Neural cell (in vitro differentiated cells): ENCODE measurements at regions not wholly inside any gene's neighbourhood (a gene's known extent, or its start where the extent isn't known, plus 50 kb on each side); places are given as distances from the start of the nearest gene placed in this dataset.

Source experiments
- H2AFZ ChIP-seq: fragments of 200-600, 300-800 bp; sonication (generic), shearing (Covaris generic); 2 replicates; pipeline ENCODE4 v1.6.0; 2014; ENCODE audit warnings: low read depth, mild to moderate bottlenecking, antibody characterized with exemption, low read length, moderate library complexity
- H3F3A ChIP-seq: fragments of 200-600 bp; shearing (Covaris generic); 2 replicates; pipeline ENCODE4 v1.6.1; 2016; ENCODE audit warnings: mild to moderate bottlenecking, moderate library complexity, mixed read lengths, antibody characterized with exemption, low read length; ENCODE audit not compliant: insufficient read depth, poor library complexity, severe bottlenecking
- H3K27ac ChIP-seq: fragments of 200-600, 300-800 bp; sonication (generic), shearing (Covaris generic); 2 replicates; pipeline ENCODE4 v1.5.1; 2014; ENCODE audit warnings: mild to moderate bottlenecking, low read length, moderate library complexity
- H3K27me3 ChIP-seq: fragments of 300-800, 200-600 bp; sonication (generic), shearing (Covaris generic); 2 replicates; pipeline ENCODE4 v1.6.0; 2014; ENCODE audit warnings: mild to moderate bottlenecking, low read depth, low read length, moderate library complexity; ENCODE audit not compliant: insufficient read depth
- H3K36me3 ChIP-seq: fragments of 300-800, 200-600 bp; sonication (generic), shearing (Covaris generic); 2 replicates; pipeline ENCODE4 v1.5.1; 2014; ENCODE audit warnings: mild to moderate bottlenecking, antibody characterized with exemption, low read length, moderate library complexity; ENCODE audit not compliant: insufficient read depth
- H3K4me2 ChIP-seq: fragments of 300-800, 200-600 bp; sonication (generic), shearing (Covaris generic); 2 replicates; pipeline ENCODE4 v1.6.0; 2014; ENCODE audit warnings: mild to moderate bottlenecking, low read length
- H3K4me3 ChIP-seq: fragments of 300-800, 200-600 bp; sonication (generic), shearing (Covaris generic); 2 replicates; pipeline ENCODE4 v1.5.1; 2014; ENCODE audit warnings: mild to moderate bottlenecking, low read length, moderate library complexity
- H3K79me2 ChIP-seq: fragments of 200-600 bp; shearing (Covaris generic); replicated peaks from 2 replicates; pipeline ENCODE4 v1.6.0; 2014; ENCODE audit warnings: mild to moderate bottlenecking, low read length, moderate library complexity; ENCODE audit not compliant: insufficient read depth
- H3K9ac ChIP-seq: fragments of 300-800, 200-600 bp; sonication (generic), shearing (Covaris generic); 2 replicates; pipeline ENCODE4 v1.6.1; 2016; ENCODE audit warnings: mild to moderate bottlenecking, low read length, mixed read lengths
- H3K9me2 ChIP-seq: fragments of 200-600 bp; shearing (Covaris generic); 2 replicates; pipeline ENCODE4 v1.6.1; 2016; ENCODE audit warnings: mild to moderate bottlenecking, low read length, mixed read lengths; ENCODE audit not compliant: insufficient read depth
- H3K9me3 ChIP-seq: fragments of 200-600, 300-800 bp; sonication (generic), shearing (Covaris generic); 2 replicates; pipeline ENCODE4 v1.6.1; 2016; ENCODE audit warnings: mild to moderate bottlenecking, mixed run types, low read length, moderate library complexity, mixed read lengths
- H4K20me1 ChIP-seq: fragments of 200-600 bp; shearing (Covaris generic); 2 replicates; pipeline ENCODE4 v1.6.1; 2016; ENCODE audit warnings: mild to moderate bottlenecking, mixed run types; ENCODE audit not compliant: insufficient read depth
- EZH2 ChIP-seq: fragments of 200-600, 300-800 bp; shearing (Covaris generic), sonication (generic); IDR thresholded peaks from 2 replicates; pipeline ENCODE4 v1.6.1; 2014; ENCODE audit warnings: antibody characterized with exemption, low read length, borderline replicate concordance, mild to moderate bottlenecking; ENCODE audit not compliant: insufficient read depth, poor library complexity, severe bottlenecking
- MXI1 ChIP-seq: fragments of 450-650 bp; conservative IDR thresholded peaks from 2 replicates; pipeline ENCODE4 v1.6.1; 2014; ENCODE audit warnings: antibody characterized with exemption, mild to moderate bottlenecking; ENCODE audit not compliant: poor library complexity, severe bottlenecking
- POLR2AphosphoS5 ChIP-seq: IDR thresholded peaks from 2 replicates; pipeline ENCODE4 v1.6.1; 2012
- TAF1 ChIP-seq: IDR thresholded peaks from 2 replicates; pipeline ENCODE4 v1.6.1; 2012; ENCODE audit warnings: low read depth
- TF ChIP-seq, protein P1 (sequence below): IDR thresholded peaks from 2 replicates; pipeline ENCODE4 v1.6.1; 2012; ENCODE audit warnings: borderline replicate concordance
- TF ChIP-seq, protein P2 (sequence below): fragments of 450-650 bp; IDR thresholded peaks from 2 replicates; pipeline ENCODE4 v1.5.1; 2014; ENCODE audit warnings: antibody characterized with exemption, mild to moderate bottlenecking, moderate library complexity; ENCODE audit not compliant: poor library complexity, severe bottlenecking

DNA sequence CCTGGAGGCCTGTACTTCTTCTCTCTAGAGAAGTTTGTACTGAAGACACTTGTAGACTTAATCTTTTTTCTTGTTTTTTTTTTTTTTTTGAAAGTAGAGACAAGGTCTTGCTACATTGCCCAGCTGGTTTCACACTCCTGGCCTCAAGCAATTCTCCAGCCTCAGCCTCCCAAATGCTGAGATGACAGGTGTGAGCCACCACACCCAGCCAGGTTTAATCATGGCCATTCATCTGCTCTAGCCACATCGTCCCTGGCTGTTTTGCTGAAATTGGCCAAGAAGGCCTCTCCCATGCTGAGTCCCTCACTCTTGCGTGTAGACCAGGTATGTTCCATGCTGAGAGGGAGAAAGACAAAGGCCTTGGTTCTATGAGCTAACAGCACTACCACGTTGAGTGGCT is 176.2 kb downstream of the JCAD start:
- no peaks in the 10 kb centered on the region for H3F3A ChIP-seq
- no peak overlapping the region for H2AFZ ChIP-seq
- no peaks in the 10 kb centered on the region for H3K9me2 ChIP-seq
- H3K9ac ChIP-seq: no peak overlapping the region
- no peaks in the 10 kb centered on the region for H3K79me2 ChIP-seq
- TF ChIP-seq, protein P1, sequence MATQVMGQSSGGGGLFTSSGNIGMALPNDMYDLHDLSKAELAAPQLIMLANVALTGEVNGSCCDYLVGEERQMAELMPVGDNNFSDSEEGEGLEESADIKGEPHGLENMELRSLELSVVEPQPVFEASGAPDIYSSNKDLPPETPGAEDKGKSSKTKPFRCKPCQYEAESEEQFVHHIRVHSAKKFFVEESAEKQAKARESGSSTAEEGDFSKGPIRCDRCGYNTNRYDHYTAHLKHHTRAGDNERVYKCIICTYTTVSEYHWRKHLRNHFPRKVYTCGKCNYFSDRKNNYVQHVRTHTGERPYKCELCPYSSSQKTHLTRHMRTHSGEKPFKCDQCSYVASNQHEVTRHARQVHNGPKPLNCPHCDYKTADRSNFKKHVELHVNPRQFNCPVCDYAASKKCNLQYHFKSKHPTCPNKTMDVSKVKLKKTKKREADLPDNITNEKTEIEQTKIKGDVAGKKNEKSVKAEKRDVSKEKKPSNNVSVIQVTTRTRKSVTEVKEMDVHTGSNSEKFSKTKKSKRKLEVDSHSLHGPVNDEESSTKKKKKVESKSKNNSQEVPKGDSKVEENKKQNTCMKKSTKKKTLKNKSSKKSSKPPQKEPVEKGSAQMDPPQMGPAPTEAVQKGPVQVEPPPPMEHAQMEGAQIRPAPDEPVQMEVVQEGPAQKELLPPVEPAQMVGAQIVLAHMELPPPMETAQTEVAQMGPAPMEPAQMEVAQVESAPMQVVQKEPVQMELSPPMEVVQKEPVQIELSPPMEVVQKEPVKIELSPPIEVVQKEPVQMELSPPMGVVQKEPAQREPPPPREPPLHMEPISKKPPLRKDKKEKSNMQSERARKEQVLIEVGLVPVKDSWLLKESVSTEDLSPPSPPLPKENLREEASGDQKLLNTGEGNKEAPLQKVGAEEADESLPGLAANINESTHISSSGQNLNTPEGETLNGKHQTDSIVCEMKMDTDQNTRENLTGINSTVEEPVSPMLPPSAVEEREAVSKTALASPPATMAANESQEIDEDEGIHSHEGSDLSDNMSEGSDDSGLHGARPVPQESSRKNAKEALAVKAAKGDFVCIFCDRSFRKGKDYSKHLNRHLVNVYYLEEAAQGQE: no peak
- TF ChIP-seq EZH2 (no peak), TAF1 (no peak), MXI1 (no peak), POLR2AphosphoS5 (no peak)
- TF ChIP-seq, protein P2, sequence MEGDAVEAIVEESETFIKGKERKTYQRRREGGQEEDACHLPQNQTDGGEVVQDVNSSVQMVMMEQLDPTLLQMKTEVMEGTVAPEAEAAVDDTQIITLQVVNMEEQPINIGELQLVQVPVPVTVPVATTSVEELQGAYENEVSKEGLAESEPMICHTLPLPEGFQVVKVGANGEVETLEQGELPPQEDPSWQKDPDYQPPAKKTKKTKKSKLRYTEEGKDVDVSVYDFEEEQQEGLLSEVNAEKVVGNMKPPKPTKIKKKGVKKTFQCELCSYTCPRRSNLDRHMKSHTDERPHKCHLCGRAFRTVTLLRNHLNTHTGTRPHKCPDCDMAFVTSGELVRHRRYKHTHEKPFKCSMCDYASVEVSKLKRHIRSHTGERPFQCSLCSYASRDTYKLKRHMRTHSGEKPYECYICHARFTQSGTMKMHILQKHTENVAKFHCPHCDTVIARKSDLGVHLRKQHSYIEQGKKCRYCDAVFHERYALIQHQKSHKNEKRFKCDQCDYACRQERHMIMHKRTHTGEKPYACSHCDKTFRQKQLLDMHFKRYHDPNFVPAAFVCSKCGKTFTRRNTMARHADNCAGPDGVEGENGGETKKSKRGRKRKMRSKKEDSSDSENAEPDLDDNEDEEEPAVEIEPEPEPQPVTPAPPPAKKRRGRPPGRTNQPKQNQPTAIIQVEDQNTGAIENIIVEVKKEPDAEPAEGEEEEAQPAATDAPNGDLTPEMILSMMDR: no peak
- H3K4me3 ChIP-seq: no peak overlapping the region
- no peaks in the 10 kb centered on the region for H3K27me3 ChIP-seq
- no peaks in the 10 kb centered on the region for H4K20me1 ChIP-seq
- no peaks in the 10 kb centered on the region for H3K9me3 ChIP-seq
- H3K27ac ChIP-seq: no peak overlapping the region
- H3K36me3 ChIP-seq: no peaks in the 10 kb centered on the region
- no peak overlapping the region for H3K4me2 ChIP-seq

DNA sequence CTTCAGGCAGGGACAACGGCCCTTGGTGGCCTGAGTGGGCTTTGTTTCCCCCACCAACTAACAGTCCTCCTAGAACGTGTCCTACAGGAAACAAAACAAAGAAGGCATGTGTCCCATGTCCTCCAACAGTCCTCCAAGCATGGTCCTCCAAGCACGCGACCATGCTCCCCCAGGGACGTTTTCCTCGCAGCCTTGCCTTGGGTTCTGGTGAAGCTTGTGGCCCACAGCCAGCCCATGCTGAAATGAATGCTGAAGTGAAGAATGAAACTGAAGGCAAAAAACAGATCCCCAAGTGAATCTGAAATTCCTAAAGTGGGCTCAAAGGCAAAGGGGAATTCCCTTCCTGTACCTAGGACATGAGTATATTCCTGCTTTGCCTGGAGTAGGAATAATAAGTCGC is 176.6 kb downstream of the JCAD start:
- Histone ChIP-seq H3K27ac (no peak overlapping the region), H3K27me3 (no peaks in the 10 kb centered on the region), H3K9me2 (no peaks in the 10 kb centered on the region), H3K4me2 (no peak overlapping the region), H3K36me3 (no peaks in the 10 kb centered on the region), H3K4me3 (no peak overlapping the region), H3K9ac (no peak overlapping the region), H2AFZ (no peak overlapping the region), H4K20me1 (no peaks in the 10 kb centered on the region), H3K79me2 (no peaks in the 10 kb centered on the region), H3K9me3 (no peaks in the 10 kb centered on the region), H3F3A (no peaks in the 10 kb centered on the region)
- TF ChIP-seq, protein P1: no peak
